Panc1 (cell line): ENCODE measurements at regions not wholly inside any gene's neighbourhood (a gene's known extent, or its start where the extent isn't known, plus 50 kb on each side); places are given as distances from the start of the nearest gene placed in this dataset.

ENCODE experiments used
- ATAC-seq: fragments of 200-7000 bp; cut with Tn5 transposase; 2 replicates; pipeline ENCODE4 v1.9.1; 2020; ENCODE audit warnings: mild to moderate bottlenecking, moderate library complexity
- BruUV-seq: library from RNA; stranded (reverse); fragments of 400-500 nt; replicated peaks from 2 replicates; lab custom pipeline; 2021; lab: Mats Ljungman, UMichigan
- CTCF ChIA-PET: fragments of 300-600 bp; sonication (Branson Sonifier 250); formaldehyde crosslinking; loops from one replicate; lab custom pipeline; 2022; ENCODE audit warnings: antibody characterized with exemption; lab: Charles Lee
- POLR2A ChIA-PET: fragments of 300-600 bp; sonication (Branson Sonifier 250); formaldehyde crosslinking; loops from one replicate; lab custom pipeline; 2022; ENCODE audit warnings: antibody characterized with exemption; lab: Charles Lee
- DNase-seq: peaks from one replicate; pipeline ENCODE4 v3.0.0-alpha.2; 2010; ENCODE audit warnings: low read depth, low spot score
- H3K27ac ChIP-seq: 2 replicates; pipeline ENCODE4 v1.5.1; 2011; ENCODE audit warnings: mild to moderate bottlenecking, low read length, inconsistent platforms
- H3K27me3 ChIP-seq: fragments of 200-500 bp; sonication (Bioruptor generic); 2 replicates; pipeline ENCODE4 v1.6.0; 2014; ENCODE audit warnings: low read length, inconsistent platforms; ENCODE audit not compliant: control insufficient read depth, insufficient read depth
- H3K36me3 ChIP-seq: fragments of 200-500 bp; sonication (Bioruptor generic); 2 replicates; pipeline ENCODE4 v1.5.1; 2014; ENCODE audit warnings: inconsistent platforms, mild to moderate bottlenecking, low read length, moderate library complexity; ENCODE audit not compliant: control insufficient read depth, insufficient read depth
- H3K4me1 ChIP-seq: 2 replicates; pipeline ENCODE4 v1.5.1; 2011; ENCODE audit warnings: inconsistent platforms, mild to moderate bottlenecking, low read length, moderate library complexity; ENCODE audit not compliant: control insufficient read depth, insufficient read depth
- H3K4me3 ChIP-seq, 2 experiments: 2 replicates each; pipeline ENCODE4 v1.5.1; 2011 to 2012; ENCODE audit warnings: low read depth in 2 of 2, low read length in 2 of 2, mild to moderate bottlenecking in 2 of 2, inconsistent platforms in 1 of 2, moderate library complexity in 1 of 2
- H3K9me3 ChIP-seq: fragments of 200-500 bp; sonication (Bioruptor generic); 2 replicates; pipeline ENCODE4 v1.5.1; 2014; ENCODE audit warnings: low read depth, mild to moderate bottlenecking, inconsistent platforms, low read length, moderate library complexity; ENCODE audit not compliant: control insufficient read depth, insufficient read depth
- CTCF ChIP-seq: fragments of 450-650 bp; IDR thresholded peaks from 2 replicates; pipeline ENCODE4 v1.5.1; 2017; ENCODE audit warnings: mild to moderate bottlenecking
- POLR2AphosphoS5 ChIP-seq: IDR thresholded peaks from 2 replicates; pipeline ENCODE4 v1.6.1; 2012; ENCODE audit warnings: mild to moderate bottlenecking, low read depth, low read length, moderate library complexity
- REST ChIP-seq, 2 experiments: IDR thresholded peaks; 2 replicates each; pipeline ENCODE4 v1.6.1; 2011 to 2012; ENCODE audit warnings: low read depth in 2 of 2, control low read depth in 1 of 2, low read length in 1 of 2, mild to moderate bottlenecking in 1 of 2, moderate library complexity in 1 of 2; ENCODE audit not compliant: insufficient read depth in 1 of 2
- SIN3A ChIP-seq: IDR thresholded peaks from 2 replicates; pipeline ENCODE4 v1.6.1; 2012; ENCODE audit warnings: low read depth, mild to moderate bottlenecking, low read length, moderate library complexity, borderline replicate concordance; ENCODE audit not compliant: insufficient read depth
- TCF7L2 ChIP-seq: IDR thresholded peaks from 2 replicates; pipeline ENCODE4 v1.6.1; 2011; ENCODE audit warnings: mild to moderate bottlenecking, low read depth, low read length, inconsistent platforms
- in situ Hi-C: cut with HindIII; loops from 2 replicates; pipeline ENCODE4 v1.10.0; 2016; ENCODE audit warnings: low sequenced_read_pairs, low pct_unique_long_range_greater_than_20kb
- intact Hi-C: fragments of 100-400 bp; cut with micrococcal nuclease; formaldehyde crosslinking; loops from one replicate; pipeline ENCODE4 v1.10.0; 2022; ENCODE audit not compliant: unreplicated experiment

GRCh38 chr22:34620832-34621231 lies 445.1 kb upstream of the ISX start:
- Histone ChIP-seq H3K4me3 (no peak overlapping the region), H3K36me3 (no peaks in the 10 kb centered on the region), H3K27me3 (no peaks in the 10 kb centered on the region), H3K9me3 (no peaks in the 10 kb centered on the region), H3K4me1 (no peaks in the 10 kb centered on the region), H3K27ac (no peak overlapping the region)
- DNase-seq (no peak), ATAC-seq (no peak)
- TF ChIP-seq TCF7L2 (no peak), REST (IDR thresholded peaks at IDR 0.05; ENCODE audit: insufficient read depth in 1 of 2, low read depth in 2 of 2, low read length in 1 of 2) (no peak), SIN3A (no peak), POLR2AphosphoS5 (no peak), CTCF (no peak)
- BruUV-seq: no TSS peak
- in situ Hi-C loops (no loop called here), intact Hi-C loops (no loop called here)
- ChIA-PET POLR2A (no interaction called here), CTCF (no interaction called here)

- ChIA-PET POLR2A (no interaction called here), CTCF (interaction anchor here (0.7 kb wide), 1 partner anchor 1166 kb away, joined by 13 read pairs; no protein-coding TSS in a partner anchor)
- Histone ChIP-seq H3K36me3 (no peaks in the 10 kb centered on the region), H3K27me3 (no peaks in the 10 kb centered on the region), H3K9me3 (no peaks in the 10 kb centered on the region), H3K4me1 (no peaks in the 10 kb centered on the region), H3K4me3 (no peak overlapping the region), H3K27ac (no peak overlapping the region)
- BruUV-seq: no TSS peak
- ATAC-seq (no peak), DNase-seq (no peak)
- TF ChIP-seq POLR2AphosphoS5: no peak
- no peak for TF ChIP-seq SIN3A
- TF ChIP-seq TCF7L2: no peak
- no peak for TF ChIP-seq REST (IDR thresholded peaks at IDR 0.05; ENCODE audit: insufficient read depth in 1 of 2, low read depth in 2 of 2, low read length in 1 of 2)
- no peak for TF ChIP-seq CTCF
- intact Hi-C loops (no loop called here), in situ Hi-C loops (no loop called here)
These were observed 443.4 kb upstream of the ISX start for GRCh38 chr22:34622602-34623001.
